ENCODE measurements at regions not wholly inside any gene's neighbourhood (a gene's known extent, or its start where the extent isn't known, plus 50 kb on each side); places are given as distances from the start of the nearest gene placed in this dataset.
"Not testable (repeated sequence)": the region's sequence is repeated elsewhere in the genome, so short reads cannot be mapped to it uniquely, and the experiment has no call there.

DNA sequence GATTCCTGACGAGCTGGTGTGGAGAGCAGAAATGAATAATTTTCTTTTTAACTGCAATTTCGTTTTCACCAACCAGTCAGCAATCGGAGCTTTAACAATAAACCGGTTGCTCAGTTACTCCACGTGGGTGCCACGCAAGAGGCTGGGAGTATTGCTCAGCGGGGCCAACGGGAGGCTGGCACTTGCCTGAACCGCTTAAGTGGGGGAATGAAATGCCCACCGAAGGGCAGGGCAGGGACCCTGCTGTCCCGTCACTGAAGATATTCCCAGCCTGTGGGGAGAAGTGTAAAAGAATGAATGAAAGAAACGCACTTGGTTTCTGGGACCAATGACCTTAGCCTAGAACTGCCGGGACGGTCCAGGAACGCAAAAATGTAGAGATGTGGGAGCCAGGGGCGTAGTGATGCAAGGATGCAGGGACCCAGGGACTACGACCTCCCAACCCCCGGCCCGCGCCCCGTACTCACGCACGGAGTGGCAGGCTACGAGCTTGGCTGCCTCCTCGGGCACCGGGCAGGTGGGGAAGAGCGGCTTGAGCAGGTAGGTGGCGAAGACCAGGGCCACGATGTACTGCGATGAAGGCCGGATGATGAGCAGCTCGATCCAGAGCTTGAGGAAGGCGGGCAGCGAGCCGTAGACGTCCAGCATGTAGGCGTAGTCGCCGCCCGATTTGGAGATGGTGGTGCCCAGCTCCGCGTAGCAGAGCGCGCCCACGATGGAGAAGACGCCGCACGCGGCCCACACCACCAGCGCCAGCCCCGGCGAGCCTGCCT, 79.8 kb upstream of the METTL9 start:
- FAIRE-seq; H3K4me1 ChIP-seq (ENCODE audit: control insufficient read depth, insufficient read depth, low read length); in situ Hi-C loops (cut with MboI); H3K27me3 ChIP-seq (replicated peaks in 1 of 2; ENCODE audit: control insufficient read depth in 2 of 2, insufficient read depth in 2 of 2, low read length in 1 of 2); CTCF ChIA-PET; intact Hi-C loops (cut with micrococcal nuclease; ENCODE audit: unreplicated experiment); DNase-seq (ENCODE audit: low read depth, low spot score); H3K9me3 ChIP-seq (replicated peaks; ENCODE audit: control insufficient read depth, insufficient read depth, low read length); H4K20me1 ChIP-seq (ENCODE audit: control insufficient read depth, insufficient read depth); H3K36me3 ChIP-seq (ENCODE audit: control insufficient read depth in 2 of 2, insufficient read depth in 2 of 2, low read length in 1 of 2): not testable (repeated sequence)
- ChIA-PET SMC1A (ENCODE audit: uncharacterized antibody, unreplicated experiment) (interaction anchor here (1.2 kb wide), 1 partner anchor 9 kb away, joined by 3 read pairs; no protein-coding TSS in a partner anchor), POLR2A (interaction anchor here (0.6 to 0.9 kb wide), 2 partner anchors 35 to 151 kb away, joined by 3 read pairs; no protein-coding TSS in a partner anchor), RAD21 (ENCODE audit: unreplicated experiment) (interaction anchor here (1.0 to 2.5 kb wide), 2 partner anchors 218 to 331 kb away, joined by 3 to 8 read pairs; no protein-coding TSS in a partner anchor)
- peak overlapping the region; percentile 69 for H3K4me3 ChIP-seq
- 1% methylated on average over 48 of the region's 52 CpGs for WGBS (ENCODE audit: insufficient coverage, insufficient replicate concordance, low lambda C conversion rate, missing lambda C conversion rate)
- peaks cover 40% of the 10 kb centered on the region for H3K79me2 ChIP-seq (ENCODE audit: control insufficient read depth, insufficient read depth, low read length)
- peak overlapping the region; percentile 87; the same call in 1 of the 2 replicates for H2AFZ ChIP-seq (ENCODE audit: control insufficient read depth, low read depth, low read length)
- peak; percentile 28; the same call in 1 of the 2 replicates for TF ChIP-seq POLR2AphosphoS5 (IDR thresholded peaks at IDR 0.05; ENCODE audit: low read length)
- TF ChIP-seq SMAD5 (IDR thresholded peaks at IDR 0.05; ENCODE audit: low read depth): 0 out of 2 replicates have a peak, but pooled peaks have one; percentile 36
- TF ChIP-seq MXI1 (IDR thresholded peaks at IDR 0.05; ENCODE audit: low read depth, low read length): peak; percentile 72
- 0 out of 2 replicates have a peak, but pooled peaks have one; percentile 43 for TF ChIP-seq PKNOX1 (IDR thresholded peaks at IDR 0.05)
- peak; percentile 53; the same call in 1 of the 2 replicates for TF ChIP-seq RAD51 (IDR thresholded peaks at IDR 0.05)
- 0 out of 2 replicates have a peak, but pooled peaks have one; percentile 11 for TF ChIP-seq MAX (IDR thresholded peaks at IDR 0.05; ENCODE audit: low read depth, low read length)
- TF ChIP-seq JUNB (IDR thresholded peaks at IDR 0.05): peak; percentile 83
- peak; percentile 33 for TF ChIP-seq ATF7 (IDR thresholded peaks at IDR 0.05; ENCODE audit: low read depth)
- TF ChIP-seq NKRF (conservative IDR thresholded peaks at IDR 0.05): peak; percentile 91
- 0 out of 2 replicates have a peak, but pooled peaks have one; percentile 20 for TF ChIP-seq NFYB (IDR thresholded peaks at IDR 0.05; ENCODE audit: insufficient read depth, low read depth, low read length)
- peak; percentile 55 for ATAC-seq
- TSS peak; percentile 95 for BruUV-seq (replicated peaks)
- peak overlapping the region; percentile 72 for H3K9ac ChIP-seq (ENCODE audit: control insufficient read depth, insufficient read depth, low read length)
- H3K27ac ChIP-seq (ENCODE audit: control insufficient read depth, insufficient read depth): peak overlapping the region; percentile 86
- H3K4me2 ChIP-seq (ENCODE audit: control insufficient read depth, insufficient read depth): peak overlapping the region; percentile 55

Measured in GM12878 (cell line).